ENCODE measurements at regions not wholly inside any gene's neighbourhood (a gene's known extent, or its start where the extent isn't known, plus 50 kb on each side); places are given as distances from the start of the nearest gene placed in this dataset.

GRCh38 chr14:96722736-96723135, 74.4 kb upstream of the VRK1 start:
- no peak for TF ChIP-seq CTCF (IDR thresholded peaks at IDR 0.05)
- no peak for TF ChIP-seq POLR2AphosphoS5 (IDR thresholded peaks at IDR 0.05)
